ENCODE measurements at regions not wholly inside any gene's neighbourhood (a gene's known extent, or its start where the extent isn't known, plus 50 kb on each side); places are given as distances from the start of the nearest gene placed in this dataset.

DNA sequence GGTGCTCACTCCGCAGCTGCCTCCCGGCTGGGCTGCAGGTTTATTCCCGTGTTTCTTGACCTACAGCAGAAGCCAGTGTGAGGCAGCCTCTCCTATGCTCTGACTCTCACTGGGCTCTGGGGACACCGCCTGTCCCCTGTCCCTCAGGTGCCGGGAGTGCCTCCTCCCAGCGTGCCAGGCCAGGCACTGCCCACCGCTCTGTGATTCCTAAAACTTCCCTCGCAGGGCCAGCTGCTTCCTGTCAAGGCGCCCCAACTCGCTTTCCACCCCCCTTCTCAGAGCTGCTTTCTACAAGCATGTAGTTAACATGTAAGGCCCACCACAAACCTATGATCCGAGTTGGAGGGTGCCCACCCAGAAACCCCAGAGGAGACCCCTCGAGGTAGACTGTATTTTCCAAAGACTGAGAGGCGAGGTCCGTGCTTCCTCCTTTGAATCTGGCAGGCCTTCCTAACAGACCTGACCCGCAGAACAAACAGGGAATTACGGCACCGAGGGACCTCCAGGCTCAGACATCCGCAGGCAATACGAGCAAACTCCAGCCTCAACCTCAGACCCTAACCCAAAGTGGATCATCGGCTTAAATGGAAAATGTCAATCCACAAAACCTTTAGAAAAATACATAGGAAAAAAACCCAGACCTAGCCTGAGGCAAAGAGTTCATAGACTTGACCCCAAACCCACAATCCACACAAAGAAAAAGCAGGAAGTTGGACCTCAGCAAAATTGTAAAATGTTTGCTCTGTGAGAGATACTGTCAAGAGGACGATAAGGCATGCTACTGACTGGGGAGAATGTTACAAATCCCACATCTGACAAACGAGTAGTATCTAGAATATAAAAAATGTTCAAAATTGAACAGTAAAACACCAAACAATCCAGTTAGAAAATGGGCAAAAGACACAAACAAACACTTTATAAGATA, 121.3 kb upstream of the IQSEC1 start:
- TF ChIP-seq, protein P1, sequence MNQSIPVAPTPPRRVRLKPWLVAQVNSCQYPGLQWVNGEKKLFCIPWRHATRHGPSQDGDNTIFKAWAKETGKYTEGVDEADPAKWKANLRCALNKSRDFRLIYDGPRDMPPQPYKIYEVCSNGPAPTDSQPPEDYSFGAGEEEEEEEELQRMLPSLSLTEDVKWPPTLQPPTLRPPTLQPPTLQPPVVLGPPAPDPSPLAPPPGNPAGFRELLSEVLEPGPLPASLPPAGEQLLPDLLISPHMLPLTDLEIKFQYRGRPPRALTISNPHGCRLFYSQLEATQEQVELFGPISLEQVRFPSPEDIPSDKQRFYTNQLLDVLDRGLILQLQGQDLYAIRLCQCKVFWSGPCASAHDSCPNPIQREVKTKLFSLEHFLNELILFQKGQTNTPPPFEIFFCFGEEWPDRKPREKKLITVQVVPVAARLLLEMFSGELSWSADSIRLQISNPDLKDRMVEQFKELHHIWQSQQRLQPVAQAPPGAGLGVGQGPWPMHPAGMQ (IDR thresholded peaks at IDR 0.05; ENCODE audit: borderline replicate concordance): no peak
- TF ChIP-seq DPF2 (IDR thresholded peaks at IDR 0.05) (no peak), TBL1XR1 (IDR thresholded peaks at IDR 0.05; ENCODE audit: low read depth, low read length) (no peak), RELA (IDR thresholded peaks at IDR 0.05; ENCODE audit: borderline replicate concordance, partially characterized antibody) (no peak), BHLHE40 (IDR thresholded peaks at IDR 0.05; ENCODE audit: borderline replicate concordance in 1 of 2, low read depth in 2 of 2, low read length in 1 of 2) (no peak)
- ChIA-PET CTCF (no interaction called here), RAD21 (ENCODE audit: unreplicated experiment) (interaction anchor here (1.2 kb wide), 1 partner anchor 258 kb away, joined by 3 read pairs; no protein-coding TSS in a partner anchor), SMC1A (ENCODE audit: uncharacterized antibody, unreplicated experiment) (no interaction called here), POLR2A (no interaction called here)
- no peak overlapping the region for H3K4me2 ChIP-seq (ENCODE audit: control insufficient read depth, insufficient read depth)
- no peaks in the 10 kb centered on the region for H3K9me3 ChIP-seq (replicated peaks; ENCODE audit: control insufficient read depth, insufficient read depth, low read length)
- ATAC-seq: no peak
- H3K9ac ChIP-seq (ENCODE audit: control insufficient read depth, insufficient read depth, low read length): no peak overlapping the region
- peaks cover 5% of the 10 kb centered on the region in 2 experiments; a peak in 3 of 4 replicates for H3K27me3 ChIP-seq (replicated peaks in 1 of 2; ENCODE audit: control insufficient read depth in 2 of 2, insufficient read depth in 2 of 2, low read length in 1 of 2)
- no peaks in the 10 kb centered on the region for H3K4me1 ChIP-seq (ENCODE audit: control insufficient read depth, insufficient read depth, low read length)
- WGBS (ENCODE audit: insufficient coverage, insufficient replicate concordance, low lambda C conversion rate, missing lambda C conversion rate): 28% methylated on average over 22 of the region's 22 CpGs
- H3K4me3 ChIP-seq: no peak overlapping the region
- H4K20me1 ChIP-seq (ENCODE audit: control insufficient read depth, insufficient read depth): no peaks in the 10 kb centered on the region
- no peak overlapping the region for H2AFZ ChIP-seq (ENCODE audit: control insufficient read depth, low read depth, low read length)
- DNase-seq (ENCODE audit: low read depth, low spot score): no peak
- FAIRE-seq: no peak
- H3K36me3 ChIP-seq (ENCODE audit: control insufficient read depth in 2 of 2, insufficient read depth in 2 of 2, low read length in 1 of 2): no peaks in the 10 kb centered on the region
- H3K27ac ChIP-seq (ENCODE audit: control insufficient read depth, insufficient read depth): no peak overlapping the region
- intact Hi-C loops (cut with micrococcal nuclease; ENCODE audit: unreplicated experiment) (no loop called here), in situ Hi-C loops (cut with MboI) (no loop called here)
- no TSS peak for BruUV-seq (replicated peaks)
- H3K79me2 ChIP-seq (ENCODE audit: control insufficient read depth, insufficient read depth, low read length): no peaks in the 10 kb centered on the region
